GM18870 (cell line): ENCODE measurements at regions not wholly inside any gene's neighbourhood (a gene's known extent, or its start where the extent isn't known, plus 50 kb on each side); places are given as distances from the start of the nearest gene placed in this dataset.
"Not testable (repeated sequence)": the region's sequence is repeated elsewhere in the genome, so short reads cannot be mapped to it uniquely, and the experiment has no call there.

Experiments used
- ATAC-seq: cut with Tn5 transposase; IDR thresholded peaks from one replicate; pipeline ENCODE4 v1.9.1; 2021; ENCODE audit warnings: moderate library complexity; ENCODE audit not compliant: unreplicated experiment

- ATAC-seq, result no peak
These were observed 299.4 kb downstream of the MAN2A1 start for GRCh38 chr5:109989161-109989560.

DNA sequence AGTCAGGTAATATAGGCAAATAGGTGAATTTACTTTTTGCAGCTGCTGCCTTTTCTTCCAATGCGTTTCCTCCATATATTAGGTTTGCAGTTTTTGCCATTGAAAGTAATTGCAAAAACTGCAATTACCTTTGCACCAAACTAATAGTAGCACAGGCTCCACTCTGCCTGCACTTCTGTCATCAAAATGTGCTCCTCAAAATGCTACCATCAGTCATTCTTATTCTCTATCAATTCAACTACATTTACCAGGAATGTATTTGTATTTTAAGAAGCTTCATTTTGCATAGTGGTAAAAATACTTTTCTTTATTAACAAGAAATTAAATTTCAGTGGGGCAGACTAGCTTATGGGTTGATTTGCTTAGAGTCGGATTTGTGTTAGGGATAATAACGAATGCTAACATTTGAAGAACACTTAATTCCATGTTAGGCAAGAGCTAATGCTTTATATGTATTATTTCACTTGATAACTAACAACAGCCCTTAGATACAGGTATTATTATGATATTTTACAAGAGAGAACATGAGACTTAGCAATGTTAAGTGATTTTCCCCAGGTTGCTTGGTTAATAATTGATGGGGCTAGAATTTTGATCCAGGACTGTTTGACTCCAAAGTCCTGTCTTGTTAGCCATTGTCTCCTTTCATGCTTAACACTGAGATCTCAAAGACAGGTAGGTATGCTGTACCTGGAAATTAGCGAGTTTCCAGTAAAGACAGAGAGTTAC lies 300.4 kb downstream of the MAN2A1 start:
- ATAC-seq, result no peak

GRCh38 chr5:109990723-109991359 lies 301.1 kb downstream of the MAN2A1 start:
- ATAC-seq, result no peak

DNA sequence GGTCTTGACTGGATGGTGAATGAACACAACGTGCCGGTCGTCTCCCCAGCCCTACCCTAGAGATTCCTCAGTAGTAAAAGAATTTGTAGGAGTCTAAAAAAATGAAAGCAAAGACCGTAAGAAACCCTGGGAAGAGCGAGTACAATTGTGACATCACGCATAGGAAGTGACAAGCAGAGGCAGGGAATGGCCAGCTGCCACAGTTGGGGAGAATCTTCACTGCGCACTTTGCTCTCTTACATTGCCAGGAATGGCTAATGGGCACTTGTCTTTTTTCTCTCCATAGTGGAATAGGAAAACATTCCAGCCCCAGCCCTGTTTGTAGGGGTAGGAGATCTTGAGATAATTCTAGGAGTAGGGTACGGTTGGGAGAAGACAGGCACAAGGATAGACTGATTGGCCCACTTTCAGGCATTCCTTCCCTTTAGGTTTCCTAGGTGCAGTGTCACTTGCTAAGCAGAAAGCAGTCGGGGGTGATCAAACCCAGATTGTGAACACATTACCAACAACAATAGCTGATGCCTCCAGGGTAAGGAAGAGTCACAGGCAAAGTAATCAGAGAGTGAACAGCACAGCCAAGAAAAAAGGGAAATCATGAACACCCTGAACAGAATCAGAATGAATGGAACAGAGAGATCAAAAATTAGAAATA lies 302.7 kb downstream of the MAN2A1 start:
- ATAC-seq, result no peak

DNA sequence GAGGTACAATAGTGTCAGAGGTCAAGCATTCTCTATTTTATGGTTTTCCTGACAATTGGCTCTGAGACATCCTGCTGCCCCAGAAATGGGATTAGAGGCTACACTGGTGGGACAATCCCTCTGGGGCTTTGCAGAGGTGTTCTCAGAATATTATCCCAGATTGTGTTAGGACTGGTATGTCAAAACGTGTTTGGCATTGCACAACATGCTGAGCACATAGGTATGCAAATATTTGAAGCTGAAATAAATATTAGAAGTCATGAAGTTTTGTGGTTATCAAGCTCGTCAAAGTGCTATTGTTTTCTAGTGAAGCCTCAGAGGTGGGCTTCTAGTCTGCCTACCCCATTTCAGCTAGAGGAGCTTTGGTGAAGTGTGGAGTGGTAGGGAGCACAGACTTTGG lies 304.4 kb downstream of the MAN2A1 start:
- ATAC-seq, result no peak

GRCh38 chr5:109996246-109996645 lies 306.5 kb downstream of the MAN2A1 start:
- no peak for ATAC-seq

- ATAC-seq, result no peak
These were observed 307.4 kb downstream of the MAN2A1 start for GRCh38 chr5:109997161-109997560.

DNA sequence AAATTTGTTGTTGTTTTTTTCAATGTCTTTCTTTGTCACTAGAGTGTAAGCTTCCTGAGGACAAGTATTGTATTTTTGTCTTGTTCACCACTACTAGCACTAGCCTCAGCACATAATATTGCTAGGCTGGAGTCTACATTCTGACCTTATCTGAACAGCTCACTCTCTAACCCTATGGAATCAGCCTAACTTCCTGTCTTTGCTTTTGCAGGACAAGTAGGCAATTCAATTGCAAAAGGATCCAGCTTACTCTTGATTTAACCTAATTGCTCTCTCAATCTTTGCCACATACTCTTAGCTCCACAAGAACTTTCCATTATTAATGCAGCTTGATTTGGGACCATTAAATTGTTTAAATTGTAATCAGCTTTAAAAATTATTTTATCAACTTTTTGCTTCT lies 308.5 kb downstream of the MAN2A1 start:
- ATAC-seq, result no peak

DNA sequence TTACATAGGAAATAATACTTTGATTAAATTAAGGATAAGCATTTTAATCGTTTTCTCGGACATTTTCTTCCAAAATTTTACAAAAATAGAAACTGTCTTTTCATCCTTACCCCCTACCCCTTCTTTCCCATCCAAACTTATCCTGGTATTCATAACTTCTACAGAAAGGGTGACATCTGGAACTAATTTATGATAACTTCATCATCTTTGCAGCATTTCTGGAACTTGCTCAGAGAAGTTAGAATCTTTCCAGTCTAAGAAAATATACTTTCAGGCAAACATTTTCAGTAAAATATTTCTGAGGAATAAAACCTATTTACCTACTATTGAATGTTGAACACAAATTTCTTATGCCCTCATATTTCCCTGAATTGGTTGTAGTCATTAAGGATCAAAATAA lies 309.0 kb downstream of the MAN2A1 start:
- ATAC-seq, result no peak

DNA sequence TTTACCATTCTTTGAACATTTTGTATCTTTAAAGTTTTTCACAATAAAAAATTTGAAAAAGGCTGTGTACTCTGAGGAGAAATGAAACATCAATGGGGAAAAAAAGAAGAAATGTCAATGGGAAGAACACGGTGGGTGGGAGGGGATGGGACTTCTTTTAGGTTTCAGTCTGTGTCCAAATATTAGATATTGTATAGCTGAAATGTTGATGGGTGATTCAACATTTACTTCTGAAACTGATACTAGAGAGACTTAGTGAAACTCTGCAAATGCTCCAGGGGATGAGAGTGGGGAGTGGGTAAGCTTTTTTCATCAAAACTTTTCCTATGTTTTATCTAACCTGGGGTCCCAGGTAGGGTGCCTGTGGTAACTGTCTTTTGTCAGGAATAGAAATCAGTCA lies 311.9 kb downstream of the MAN2A1 start:
- ATAC-seq, result no peak

DNA sequence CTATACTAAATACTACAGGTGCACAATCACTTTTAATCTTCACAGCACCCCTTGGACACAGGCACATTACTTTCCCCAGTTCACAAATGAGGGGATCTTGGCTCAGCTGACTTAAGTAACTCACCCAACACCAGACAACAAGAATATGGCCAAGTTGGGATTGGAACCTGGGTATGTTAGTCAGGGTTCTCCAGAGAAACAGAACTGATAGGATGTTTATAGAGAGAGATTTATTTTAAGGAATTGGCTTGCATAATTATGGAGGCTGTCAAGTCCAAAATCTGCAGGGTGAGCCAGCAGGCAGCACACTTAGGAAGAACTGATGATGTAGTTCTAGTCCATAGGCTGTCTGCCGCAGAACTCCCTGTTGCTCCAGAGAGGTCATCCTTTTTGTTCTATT lies 312.9 kb downstream of the MAN2A1 start:
- no peak for ATAC-seq

DNA sequence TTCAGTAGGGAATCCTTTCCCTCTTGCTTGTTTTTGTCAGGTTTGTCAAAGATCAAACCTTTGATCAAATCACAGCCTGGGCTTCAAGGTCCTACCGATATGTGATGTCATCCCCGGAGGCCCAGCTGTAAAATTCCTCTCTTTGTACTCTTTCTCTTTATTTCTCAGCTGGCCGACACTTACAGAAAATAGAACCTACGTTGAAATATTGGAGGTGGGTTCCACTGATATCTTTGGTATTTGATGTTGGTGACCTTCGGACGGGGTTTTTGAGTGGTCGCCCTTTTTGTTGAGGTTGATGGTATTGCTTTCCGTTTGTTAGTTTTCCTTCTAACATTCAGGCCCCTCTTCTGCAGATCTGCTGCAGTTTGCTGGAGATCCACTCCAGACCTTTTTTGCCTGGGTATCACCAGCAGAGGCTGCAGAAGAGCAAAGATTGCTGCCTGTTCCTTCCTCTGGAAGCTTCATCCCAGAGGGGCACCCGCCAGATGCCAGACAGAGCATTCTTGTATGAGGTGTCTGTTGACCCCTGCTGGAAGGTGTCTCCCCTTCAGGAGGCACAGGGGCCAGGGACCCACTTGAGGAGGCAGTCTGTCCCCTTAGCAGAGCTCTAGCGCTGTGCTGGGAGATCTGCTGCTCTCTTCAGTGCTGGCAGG lies 316.3 kb downstream of the MAN2A1 start:
- not testable (repeated sequence) for ATAC-seq

DNA sequence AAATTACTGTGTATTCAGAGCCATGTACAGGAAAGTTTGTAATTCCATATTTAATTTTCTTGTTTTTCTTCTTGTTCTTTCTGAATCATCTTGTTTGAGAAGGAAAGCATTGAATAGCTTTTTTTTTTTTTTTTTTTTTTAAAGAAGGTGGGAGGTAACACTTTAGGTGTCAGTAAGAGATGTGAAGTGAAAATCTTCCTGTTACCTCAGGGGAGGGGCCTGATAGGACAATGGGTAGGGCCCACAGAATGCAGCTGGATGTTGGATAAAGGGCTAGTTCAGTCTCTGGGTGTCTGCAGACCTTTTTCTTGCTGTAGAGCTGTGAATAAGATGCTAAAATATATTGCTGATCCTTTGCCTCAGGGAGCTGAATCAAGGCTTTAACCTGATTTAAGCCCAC lies 317.4 kb downstream of the MAN2A1 start:
- no peak for ATAC-seq

GRCh38 chr5:110008131-110008530 lies 318.4 kb downstream of the MAN2A1 start:
- no peak for ATAC-seq

DNA sequence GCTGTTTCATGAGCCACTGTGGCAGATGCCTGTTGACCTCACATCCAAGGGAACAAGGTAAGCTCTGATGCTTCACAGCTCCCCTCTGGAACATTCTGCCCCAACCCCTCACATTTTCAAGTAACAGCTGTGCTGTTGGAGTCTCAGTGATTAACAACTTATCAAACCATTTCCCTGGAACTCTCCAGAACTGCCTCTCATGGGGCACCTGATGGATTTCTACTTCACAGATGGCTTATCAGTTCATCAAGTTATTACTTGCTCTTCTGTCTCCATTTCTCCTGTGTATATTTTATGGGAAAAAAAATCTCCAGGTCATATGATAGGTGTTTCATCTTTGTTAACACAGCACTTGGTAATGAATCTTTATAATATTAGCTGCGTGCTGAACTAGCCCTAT lies 322.4 kb downstream of the MAN2A1 start:
- ATAC-seq, result no peak

- ATAC-seq, result no peak
These were observed 323.3 kb downstream of the MAN2A1 start for GRCh38 chr5:110013017-110013416.

DNA sequence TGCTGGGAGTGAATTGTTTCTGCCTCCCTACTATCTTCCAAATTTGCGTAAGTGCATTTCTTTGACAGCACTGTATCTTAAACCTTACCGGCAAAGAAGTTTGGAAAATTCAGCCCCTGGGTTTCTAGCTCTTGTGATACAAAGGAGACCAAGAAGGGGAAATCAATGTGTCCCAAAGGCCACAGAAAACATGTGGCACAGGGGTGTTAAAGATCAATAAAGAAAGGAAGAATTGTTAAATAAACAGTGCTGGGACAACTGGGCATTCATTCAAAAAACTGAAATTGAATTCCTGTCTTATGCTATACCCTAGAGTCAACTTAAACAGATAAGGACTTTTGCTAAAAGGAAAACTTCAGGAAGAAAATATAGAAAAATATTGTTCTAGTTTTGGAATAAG lies 328.1 kb downstream of the MAN2A1 start:
- ATAC-seq, result no peak

DNA sequence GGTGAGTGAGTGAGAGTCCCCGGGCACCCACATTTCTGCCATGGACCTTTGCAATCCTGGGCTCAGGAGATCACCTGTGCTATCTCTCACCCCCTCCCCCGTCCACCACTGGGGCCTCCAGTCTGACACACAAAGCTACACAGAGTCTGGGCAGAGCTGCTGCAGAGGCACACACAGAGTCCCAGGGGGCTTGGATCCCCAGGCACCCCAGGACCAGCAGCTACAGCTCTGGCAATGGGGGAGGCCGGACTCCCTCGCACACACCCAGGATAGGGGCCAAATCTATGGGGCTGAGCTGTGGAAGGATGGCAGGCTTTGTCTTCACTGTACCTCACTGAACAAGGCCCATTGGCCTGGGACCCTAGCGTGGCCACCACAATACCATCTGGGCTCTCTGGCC lies 328.8 kb downstream of the MAN2A1 start:
- ATAC-seq, result no peak

DNA sequence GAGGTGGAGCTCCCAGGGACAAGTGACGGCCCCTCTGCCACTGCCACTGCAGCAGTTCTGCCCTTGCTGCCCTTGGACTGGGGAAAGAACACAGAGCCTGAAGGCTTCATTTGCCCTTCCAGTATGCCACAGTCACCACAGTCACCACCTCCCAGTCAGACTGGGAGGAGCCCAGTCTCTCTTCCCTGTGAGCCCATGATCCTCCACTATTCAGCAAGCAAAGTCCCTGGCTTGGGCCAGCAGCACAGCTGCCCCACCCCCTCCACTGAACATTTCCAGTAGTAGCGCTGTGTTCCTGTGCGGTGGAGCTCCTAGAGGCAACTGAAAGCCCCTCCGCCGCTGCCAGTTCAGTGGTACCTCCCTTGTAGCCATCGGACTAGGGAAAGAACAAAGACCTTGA lies 329.4 kb downstream of the MAN2A1 start:
- no peak for ATAC-seq

DNA sequence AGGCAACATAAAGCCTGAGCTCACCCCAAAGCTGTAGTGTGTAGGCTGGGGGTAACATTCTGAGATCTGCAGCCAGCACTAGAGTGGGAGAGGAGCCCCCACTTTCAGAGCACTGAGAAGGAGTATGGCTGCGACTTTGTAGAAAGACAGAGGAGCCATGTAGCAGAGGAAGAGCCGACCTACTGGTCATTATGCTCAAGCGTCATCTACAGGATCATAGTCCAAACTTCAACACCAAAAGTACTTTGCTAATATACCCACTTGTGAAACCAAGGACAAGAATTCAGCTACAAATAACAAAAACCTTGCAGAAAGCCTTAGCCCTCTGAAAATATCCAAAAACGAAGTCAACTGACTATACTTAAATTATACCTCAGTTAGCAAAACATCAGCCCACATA lies 330.1 kb downstream of the MAN2A1 start:
- no peak for ATAC-seq

- no peak for ATAC-seq
These were observed 331.5 kb downstream of the MAN2A1 start for GRCh38 chr5:110021251-110021650.

- no peak for ATAC-seq
These were observed 335.4 kb downstream of the MAN2A1 start for GRCh38 chr5:110025160-110025559.
